ENCODE measurements at regions not wholly inside any gene's neighbourhood (a gene's known extent, or its start where the extent isn't known, plus 50 kb on each side); places are given as distances from the start of the nearest gene placed in this dataset.

DNA sequence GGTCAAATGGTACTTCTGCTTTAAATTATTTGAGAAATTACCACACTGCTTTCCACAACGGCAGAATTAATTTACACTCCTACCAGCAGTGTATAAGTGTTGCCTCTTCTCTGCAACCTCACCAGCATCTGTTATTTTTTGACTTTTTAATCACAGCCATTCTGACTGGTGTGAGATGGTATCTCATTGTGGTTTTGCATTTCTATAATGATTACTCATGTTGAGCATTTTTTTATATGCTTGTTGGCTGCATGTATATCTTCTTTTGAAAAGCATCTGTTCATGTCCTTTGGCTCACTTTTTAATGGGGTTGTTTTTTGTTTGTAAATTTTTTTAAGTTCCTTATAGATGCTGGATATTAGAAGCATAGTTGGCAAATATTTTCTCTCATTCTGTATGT is 446.7 kb downstream of the PMP22 start:
- Histone ChIP-seq H3K27ac (ENCODE audit: low read depth, low read length, poor library complexity, severe bottlenecking) (no peak overlapping the region), H3K4me1 (ENCODE audit: insufficient read depth, low read length, severe bottlenecking) (no peaks in the 10 kb centered on the region), H3K9ac (ENCODE audit: low read length) (no peak overlapping the region), H3F3A (ENCODE audit: insufficient read depth, low read length) (no peaks in the 10 kb centered on the region), H4K20me1 (ENCODE audit: insufficient read depth, low read length) (no peaks in the 10 kb centered on the region), H2AFZ (ENCODE audit: low read length) (no peak overlapping the region), H3K4me3 (ENCODE audit: low read depth, low read length, poor library complexity, severe bottlenecking) (no peak overlapping the region), H3K79me2 (ENCODE audit: insufficient read depth, low read length) (no peaks in the 10 kb centered on the region), H3K4me2 (ENCODE audit: low read length) (no peak overlapping the region), H3K27me3 (ENCODE audit: insufficient read depth, low read length) (no peaks in the 10 kb centered on the region), H3K9me3 (ENCODE audit: low read length) (no peaks in the 10 kb centered on the region), H3K36me3 (ENCODE audit: insufficient read depth, low read length) (no peaks in the 10 kb centered on the region), H3K9me2 (ENCODE audit: low read depth, low read length) (no peaks in the 10 kb centered on the region)
- no peak for TF ChIP-seq EZH2 (IDR thresholded peaks at IDR 0.05; ENCODE audit: borderline replicate concordance, low read length)
- TF ChIP-seq, protein P1, sequence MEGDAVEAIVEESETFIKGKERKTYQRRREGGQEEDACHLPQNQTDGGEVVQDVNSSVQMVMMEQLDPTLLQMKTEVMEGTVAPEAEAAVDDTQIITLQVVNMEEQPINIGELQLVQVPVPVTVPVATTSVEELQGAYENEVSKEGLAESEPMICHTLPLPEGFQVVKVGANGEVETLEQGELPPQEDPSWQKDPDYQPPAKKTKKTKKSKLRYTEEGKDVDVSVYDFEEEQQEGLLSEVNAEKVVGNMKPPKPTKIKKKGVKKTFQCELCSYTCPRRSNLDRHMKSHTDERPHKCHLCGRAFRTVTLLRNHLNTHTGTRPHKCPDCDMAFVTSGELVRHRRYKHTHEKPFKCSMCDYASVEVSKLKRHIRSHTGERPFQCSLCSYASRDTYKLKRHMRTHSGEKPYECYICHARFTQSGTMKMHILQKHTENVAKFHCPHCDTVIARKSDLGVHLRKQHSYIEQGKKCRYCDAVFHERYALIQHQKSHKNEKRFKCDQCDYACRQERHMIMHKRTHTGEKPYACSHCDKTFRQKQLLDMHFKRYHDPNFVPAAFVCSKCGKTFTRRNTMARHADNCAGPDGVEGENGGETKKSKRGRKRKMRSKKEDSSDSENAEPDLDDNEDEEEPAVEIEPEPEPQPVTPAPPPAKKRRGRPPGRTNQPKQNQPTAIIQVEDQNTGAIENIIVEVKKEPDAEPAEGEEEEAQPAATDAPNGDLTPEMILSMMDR (IDR thresholded peaks at IDR 0.05; ENCODE audit: low read length): no peak

DNA sequence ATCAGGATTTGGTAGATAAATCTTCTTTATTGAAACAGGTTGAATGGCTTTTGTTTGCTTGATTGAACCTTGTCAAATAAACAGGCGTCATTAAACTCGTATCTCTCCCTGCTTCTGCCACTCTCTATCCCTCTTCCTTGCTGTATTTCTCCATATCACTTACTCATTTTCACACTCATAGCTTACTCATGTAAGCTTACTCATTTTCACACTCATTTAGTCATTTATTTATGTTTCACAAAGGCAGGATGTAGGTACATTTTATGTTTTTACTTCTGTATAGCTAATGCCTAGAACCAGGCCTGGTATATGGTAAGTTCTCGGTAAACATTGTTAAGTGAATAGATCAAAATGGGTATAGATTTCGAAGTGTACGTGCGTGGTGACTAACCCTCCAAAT is 450.0 kb downstream of the PMP22 start:
- H3K4me1 ChIP-seq (ENCODE audit: insufficient read depth, low read length, severe bottlenecking): no peaks in the 10 kb centered on the region
- no peaks in the 10 kb centered on the region for H3F3A ChIP-seq (ENCODE audit: insufficient read depth, low read length)
- H3K9ac ChIP-seq (ENCODE audit: low read length): no peak overlapping the region
- no peak for TF ChIP-seq EZH2 (IDR thresholded peaks at IDR 0.05; ENCODE audit: borderline replicate concordance, low read length)
- TF ChIP-seq, protein P1 (IDR thresholded peaks at IDR 0.05; ENCODE audit: low read length): no peak
- H2AFZ ChIP-seq (ENCODE audit: low read length): no peak overlapping the region
- H3K27ac ChIP-seq (ENCODE audit: low read depth, low read length, poor library complexity, severe bottlenecking): no peak overlapping the region
- no peaks in the 10 kb centered on the region for H3K27me3 ChIP-seq (ENCODE audit: insufficient read depth, low read length)
- H3K36me3 ChIP-seq (ENCODE audit: insufficient read depth, low read length): no peaks in the 10 kb centered on the region
- H3K9me3 ChIP-seq (ENCODE audit: low read length): no peaks in the 10 kb centered on the region
- H3K4me2 ChIP-seq (ENCODE audit: low read length): no peak overlapping the region
- H3K79me2 ChIP-seq (ENCODE audit: insufficient read depth, low read length): no peaks in the 10 kb centered on the region
- no peaks in the 10 kb centered on the region for H3K9me2 ChIP-seq (ENCODE audit: low read depth, low read length)
- H4K20me1 ChIP-seq (ENCODE audit: insufficient read depth, low read length): no peaks in the 10 kb centered on the region
- H3K4me3 ChIP-seq (ENCODE audit: low read depth, low read length, poor library complexity, severe bottlenecking): no peak overlapping the region

DNA sequence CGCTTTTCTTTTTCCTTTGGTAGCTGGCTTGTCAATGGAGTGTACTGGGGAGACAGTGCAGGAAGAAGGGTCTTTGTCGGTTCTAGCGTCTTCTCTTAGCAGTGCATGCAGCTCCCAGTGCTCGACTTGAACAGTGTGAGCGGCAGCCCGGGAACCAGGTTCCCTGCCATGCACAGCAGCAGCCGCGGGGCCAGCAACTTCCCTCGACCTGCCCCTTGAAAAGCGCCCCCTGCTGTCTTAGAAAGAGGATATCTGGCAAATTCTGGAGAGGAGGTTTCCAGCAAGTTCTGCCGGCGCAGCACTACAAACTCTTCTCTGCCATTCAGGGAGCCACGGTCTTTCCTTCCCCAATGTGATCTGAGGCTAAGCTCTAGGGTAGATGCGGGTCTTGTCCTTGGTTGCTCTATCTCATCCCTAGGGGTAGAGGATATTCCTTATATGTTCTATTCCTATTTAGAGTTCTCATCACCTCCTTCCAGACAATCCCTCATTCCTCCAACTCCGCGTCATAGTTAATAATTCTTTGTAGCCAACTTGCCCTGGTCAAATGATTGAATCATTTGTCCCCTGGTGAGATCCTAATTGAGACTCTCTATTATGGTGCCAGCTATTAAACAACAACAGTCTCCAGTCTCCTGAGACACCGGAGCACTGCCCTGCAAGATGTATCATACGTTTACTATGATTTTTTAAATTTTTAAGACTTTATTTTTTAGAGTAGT is 451.3 kb downstream of the PMP22 start:
- no peaks in the 10 kb centered on the region for H3K79me2 ChIP-seq (ENCODE audit: insufficient read depth, low read length)
- no peak overlapping the region for H3K9ac ChIP-seq (ENCODE audit: low read length)
- H3K4me3 ChIP-seq (ENCODE audit: low read depth, low read length, poor library complexity, severe bottlenecking): no peak overlapping the region
- H3K27ac ChIP-seq (ENCODE audit: low read depth, low read length, poor library complexity, severe bottlenecking): no peak overlapping the region
- no peaks in the 10 kb centered on the region for H3K4me1 ChIP-seq (ENCODE audit: insufficient read depth, low read length, severe bottlenecking)
- no peaks in the 10 kb centered on the region for H3K36me3 ChIP-seq (ENCODE audit: insufficient read depth, low read length)
- no peak overlapping the region for H3K4me2 ChIP-seq (ENCODE audit: low read length)
- H2AFZ ChIP-seq (ENCODE audit: low read length): no peak overlapping the region
- H3K9me2 ChIP-seq (ENCODE audit: low read depth, low read length): no peaks in the 10 kb centered on the region
- TF ChIP-seq, protein P1 (IDR thresholded peaks at IDR 0.05; ENCODE audit: low read length): peak; percentile 46; the same call in 1 of the 2 replicates
- no peak for TF ChIP-seq EZH2 (IDR thresholded peaks at IDR 0.05; ENCODE audit: borderline replicate concordance, low read length)
- no peaks in the 10 kb centered on the region for H3K27me3 ChIP-seq (ENCODE audit: insufficient read depth, low read length)
- H4K20me1 ChIP-seq (ENCODE audit: insufficient read depth, low read length): no peaks in the 10 kb centered on the region
- no peaks in the 10 kb centered on the region for H3K9me3 ChIP-seq (ENCODE audit: low read length)
- H3F3A ChIP-seq (ENCODE audit: insufficient read depth, low read length): no peaks in the 10 kb centered on the region
